ENCODE measurements at regions not wholly inside any gene's neighbourhood (a gene's known extent, or its start where the extent isn't known, plus 50 kb on each side); places are given as distances from the start of the nearest gene placed in this dataset.

GRCh38 chr16:47990676-47991075, 165.1 kb downstream of the ABCC12 start:
- FAIRE-seq (no peak), ATAC-seq (no peak), DNase-seq (ENCODE audit: extremely low read depth in 1 of 4, low spot score in 3 of 4) (no peak)
- H3K4me2 ChIP-seq (ENCODE audit: insufficient read depth, low read length) = no peak overlapping the region
- no TSS peak for BruUV-seq (replicated peaks)
- intact Hi-C loops (cut with micrococcal nuclease) (no loop called here), in situ Hi-C loops (cut with MboI) (no loop called here)
- CTCF ChIA-PET (ENCODE audit: low intra/inter-chr PET ratio) = no interaction called here
- no peaks in the 10 kb centered on the region for H3K79me2 ChIP-seq (ENCODE audit: control insufficient read depth, insufficient read depth, low read length)
- TF ChIP-seq JUND (IDR thresholded peaks at IDR 0.05; ENCODE audit: borderline replicate concordance, low read depth, low read length) = 0 out of 2 replicates have a peak, but pooled peaks have one; percentile 7
- no peak for TF ChIP-seq JUND (tag; IDR thresholded peaks at IDR 0.05; ENCODE audit: borderline replicate concordance, low read depth, low read length)
- TF ChIP-seq NFE2 (IDR thresholded peaks at IDR 0.05; ENCODE audit: low read depth) = peak; percentile 36; the same call in 1 of the 2 replicates
- TF ChIP-seq BRD9 (IDR thresholded peaks at IDR 0.05; ENCODE audit: low read depth, partially characterized antibody) = no peak
- TF ChIP-seq SMAD4 (CRISPR knock-in tag; conservative IDR thresholded peaks at IDR 0.05) = no peak
- TF ChIP-seq MBD1 (CRISPR knock-in tag; IDR thresholded peaks at IDR 0.05) = no peak
- TF ChIP-seq NFATC3 (IDR thresholded peaks at IDR 0.05) = no peak
- no peak for TF ChIP-seq RHOXF2B (CRISPR knock-in tag; conservative IDR thresholded peaks at IDR 0.05)
- no peak for TF ChIP-seq PTRF (tag; IDR thresholded peaks at IDR 0.05)
- 0 out of 2 replicates have a peak, but pooled peaks have one; percentile 18 for TF ChIP-seq FOSL1 (tag; conservative IDR thresholded peaks at IDR 0.05)
- no peak overlapping the region for H3K9ac ChIP-seq (ENCODE audit: insufficient read depth in 1 of 2, low read depth in 2 of 2, low read length in 2 of 2)
- H4K20me1 ChIP-seq (replicated peaks; ENCODE audit: control insufficient read depth, insufficient read depth, low read length) = no peaks in the 10 kb centered on the region
- no peaks in the 10 kb centered on the region for H3K36me3 ChIP-seq (ENCODE audit: control insufficient read depth, insufficient read depth, low read length)
- H3K27ac ChIP-seq (ENCODE audit: extremely low read depth, low read depth, low read length) = no peak overlapping the region
- WGBS (ENCODE audit: insufficient coverage, low coverage, missing lambda C conversion rate) = 3% methylated on average over 2 of the region's 2 CpGs
- H3K27me3 ChIP-seq (ENCODE audit: control insufficient read depth in 2 of 2, insufficient read depth in 2 of 2, low read length in 2 of 2) = no peaks in the 10 kb centered on the region
- no peaks in the 10 kb centered on the region for H3K4me1 ChIP-seq (replicated peaks in 1 of 2; ENCODE audit: control insufficient read depth in 2 of 2, insufficient read depth in 2 of 2, low read length in 2 of 2)
- no peak overlapping the region for H2AFZ ChIP-seq (ENCODE audit: low read depth, low read length)
- H3K4me3 ChIP-seq = no peak overlapping the region
- POLR2A ChIA-PET = no interaction called here
- H3K9me3 ChIP-seq (replicated peaks; ENCODE audit: control insufficient read depth, insufficient read depth, low read depth, low read length) = no peaks in the 10 kb centered on the region
- no peaks in the 10 kb centered on the region for H3K9me1 ChIP-seq (ENCODE audit: control insufficient read depth, insufficient read depth, low read length)
